ENCODE measurements at regions not wholly inside any gene's neighbourhood (a gene's known extent, or its start where the extent isn't known, plus 50 kb on each side); places are given as distances from the start of the nearest gene placed in this dataset.

GRCh38 chr1:29380532-29380931 lies 144.2 kb downstream of the PTPRU start:
- DNase-seq (ENCODE audit: low read depth): peak; percentile 90

GRCh38 chr1:29379443-29380073 lies 143.2 kb downstream of the PTPRU start:
- peak; percentile 58 for DNase-seq (ENCODE audit: low read depth)
